Medulla oblongata (tissue), 1 donor: ENCODE measurements at regions not wholly inside any gene's neighbourhood (a gene's known extent, or its start where the extent isn't known, plus 50 kb on each side); places are given as distances from the start of the nearest gene placed in this dataset.

Experiments used
- DNase-seq: peaks from one replicate; pipeline ENCODE4 v3.0.0-alpha.2; 2015; ENCODE audit errors: extremely low spot score

DNA sequence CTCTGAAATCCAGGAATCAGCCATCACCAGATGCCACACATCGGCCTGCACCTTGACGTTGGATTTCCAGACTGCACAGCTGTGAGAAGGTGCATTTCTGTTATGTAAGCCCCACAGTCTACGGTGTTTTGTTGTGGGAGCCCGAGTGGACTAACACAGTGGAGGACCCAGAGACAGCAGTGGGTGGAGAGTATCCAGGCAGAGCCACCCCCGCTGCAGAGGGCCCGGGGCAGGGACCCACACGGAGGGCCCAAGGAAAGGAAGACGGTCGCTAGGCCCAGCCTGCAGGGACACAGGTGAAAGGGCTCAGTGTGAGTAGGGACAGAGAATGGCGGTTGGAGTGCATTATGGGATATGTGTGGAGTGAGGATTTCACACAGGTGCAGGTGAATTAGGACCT is 288.3 kb upstream of the AJAP1 start:
- no peak for DNase-seq

DNA sequence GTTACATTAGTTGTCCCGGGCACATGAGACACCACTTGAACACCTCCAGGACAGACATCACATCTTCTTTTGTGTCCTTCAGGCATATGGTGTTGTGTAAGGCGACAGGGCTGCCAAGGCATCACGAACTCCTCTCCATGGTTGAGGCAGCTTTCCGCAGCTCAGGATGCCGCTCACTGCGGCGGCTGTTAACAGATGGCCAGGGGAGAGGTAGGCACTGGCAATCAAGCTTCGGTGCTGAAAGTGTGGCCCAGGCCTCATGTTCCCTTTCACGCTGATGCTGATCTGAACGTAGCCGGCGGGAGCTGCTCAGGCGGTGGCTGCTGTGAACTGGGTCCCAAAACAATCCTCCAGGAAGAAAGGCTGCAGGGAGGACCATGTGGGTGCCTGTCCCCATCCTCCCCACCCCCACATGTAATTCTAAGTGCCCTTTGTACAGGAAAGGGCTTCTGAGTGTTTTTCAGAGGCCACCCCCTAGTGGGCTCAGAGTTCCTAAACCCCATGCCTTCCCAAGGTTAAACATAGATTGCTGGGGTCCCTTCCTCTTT is 287.1 kb upstream of the AJAP1 start:
- DNase-seq = no peak

DNA sequence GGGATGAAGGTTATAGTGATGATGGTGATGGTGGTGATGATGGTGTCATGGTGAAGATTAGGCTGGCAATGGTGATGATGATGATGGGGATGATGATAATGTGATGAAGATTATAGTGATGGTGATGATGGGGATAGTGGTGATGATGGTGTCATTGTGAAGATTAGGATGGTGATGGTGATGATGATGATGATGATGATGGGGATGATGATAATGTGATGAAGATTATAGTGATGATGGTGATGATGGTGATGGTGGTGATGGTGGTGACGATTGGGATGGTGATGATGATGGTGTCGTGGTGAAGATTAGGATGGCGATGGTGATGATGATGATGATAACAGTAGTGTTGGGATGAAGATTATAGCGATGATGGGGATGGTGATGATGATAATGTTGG is 285.1 kb upstream of the AJAP1 start:
- no peak for DNase-seq

DNA sequence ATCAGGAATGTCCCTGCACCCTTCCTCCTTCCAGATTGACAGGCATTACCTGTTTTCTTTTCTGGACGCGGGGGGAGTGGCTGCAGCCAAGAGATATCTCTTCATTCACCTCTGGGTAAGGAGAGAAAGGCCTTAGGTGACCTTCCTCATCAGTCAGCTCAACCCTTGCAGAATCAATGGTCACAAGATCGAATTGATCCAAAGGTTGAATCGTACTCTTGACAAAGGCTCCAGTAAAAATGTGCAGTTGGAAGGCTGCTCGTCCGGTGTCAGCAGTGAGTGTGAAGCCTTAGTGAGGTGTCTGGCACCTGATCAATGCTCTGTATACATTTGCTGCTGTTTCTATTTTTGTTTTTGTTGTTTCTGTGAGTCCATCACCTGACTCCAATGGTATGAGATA is 282.6 kb upstream of the AJAP1 start:
- no peak for DNase-seq

DNA sequence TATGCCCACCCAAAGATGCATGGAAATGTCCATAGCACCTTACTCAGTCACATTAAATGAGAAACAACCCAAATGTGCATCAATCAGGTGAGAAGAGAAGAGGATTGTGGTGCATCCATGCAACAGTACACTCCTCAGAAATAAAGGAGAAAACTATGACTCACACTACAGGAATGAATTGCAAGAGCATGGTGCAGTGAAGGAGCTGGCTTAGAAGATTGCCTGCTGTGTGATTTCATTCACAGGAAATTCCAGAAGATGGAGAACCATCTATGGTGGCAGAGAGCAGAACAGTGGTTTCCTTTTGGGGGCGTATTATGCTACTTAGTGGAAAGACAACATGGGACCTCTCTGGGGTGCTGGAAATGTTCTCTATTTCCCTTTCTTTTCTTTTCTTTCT is 278.6 kb upstream of the AJAP1 start:
- no peak for DNase-seq

DNA sequence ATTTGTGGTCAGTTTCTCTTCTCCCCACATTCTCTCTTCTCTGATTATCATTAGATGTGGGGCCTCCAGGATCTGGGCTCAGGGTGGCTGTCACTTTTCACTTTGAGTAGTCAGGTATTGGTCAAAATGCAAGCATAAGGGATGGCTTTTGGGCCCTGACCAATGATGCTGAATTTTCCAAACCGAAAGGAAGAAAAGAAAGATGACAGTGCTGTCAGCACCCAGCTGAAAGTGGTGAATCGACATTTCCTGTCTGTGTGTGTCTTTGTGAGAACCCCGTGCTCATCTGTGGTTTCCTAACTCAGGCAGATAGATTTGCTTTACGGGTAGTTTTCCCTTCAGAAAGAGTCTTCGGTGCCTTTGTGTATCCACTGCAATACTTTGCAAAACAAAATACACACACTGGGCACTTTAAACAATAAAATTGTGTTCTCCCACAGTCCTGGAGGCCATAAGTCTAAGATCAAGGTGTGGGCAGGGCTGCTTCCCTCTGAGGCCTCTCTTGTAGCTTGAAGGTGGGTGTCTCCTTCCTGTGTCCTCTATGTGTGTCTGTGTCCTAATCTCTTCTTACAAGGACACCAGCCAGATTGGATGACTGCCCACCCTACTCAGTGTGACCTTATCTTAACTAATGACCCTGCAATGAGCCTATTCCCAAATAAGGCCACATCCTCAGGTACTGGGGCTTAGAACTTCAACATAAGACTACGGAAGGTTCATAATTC is 274.8 kb upstream of the AJAP1 start:
- DNase-seq = no peak

DNA sequence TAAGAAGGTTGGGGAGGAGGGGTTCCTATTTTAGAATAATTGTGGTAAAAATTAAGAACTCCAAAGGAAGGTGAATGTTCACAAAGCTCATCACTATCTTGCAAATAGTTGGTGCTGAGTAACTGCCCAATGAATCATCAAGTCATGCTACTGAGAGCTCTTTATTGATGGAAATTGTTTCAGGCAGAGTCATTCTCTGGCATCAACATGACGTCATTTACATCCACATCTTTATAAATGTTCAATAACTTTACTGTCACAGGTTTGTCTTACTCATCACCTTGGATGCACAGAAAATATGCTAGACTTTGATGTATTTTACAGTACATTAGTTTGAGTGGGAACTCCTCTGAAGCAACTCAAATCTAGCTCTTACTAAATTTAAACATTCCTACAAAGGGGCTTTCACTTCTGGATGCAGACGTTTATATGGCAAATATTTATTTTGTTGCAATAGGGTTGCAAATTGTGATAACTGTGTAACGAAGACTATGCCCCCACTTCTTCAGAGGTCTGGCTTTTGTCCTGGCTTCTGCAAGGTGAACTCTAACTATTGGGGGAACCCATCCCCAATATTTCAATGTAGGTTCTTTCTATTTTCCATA is 273.7 kb upstream of the AJAP1 start:
- no peak for DNase-seq

DNA sequence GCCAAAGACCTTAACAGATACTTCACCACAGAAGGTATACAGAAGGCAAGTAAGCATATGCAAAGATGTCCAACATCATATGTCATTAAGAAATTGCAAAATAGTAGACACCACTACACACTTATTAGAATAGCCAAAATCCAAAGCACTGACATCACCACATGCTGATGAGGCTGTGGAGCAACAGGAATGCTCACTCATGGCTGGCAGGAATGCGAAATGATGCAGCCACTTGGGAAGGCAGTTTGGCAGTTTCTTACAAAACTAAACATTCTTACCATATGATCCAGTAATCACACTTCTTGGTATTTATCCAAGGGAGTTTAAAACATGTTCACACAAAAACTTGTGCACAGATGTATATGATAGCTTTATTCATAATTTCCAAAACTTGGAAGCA is 261.2 kb upstream of the AJAP1 start:
- no peak for DNase-seq

DNA sequence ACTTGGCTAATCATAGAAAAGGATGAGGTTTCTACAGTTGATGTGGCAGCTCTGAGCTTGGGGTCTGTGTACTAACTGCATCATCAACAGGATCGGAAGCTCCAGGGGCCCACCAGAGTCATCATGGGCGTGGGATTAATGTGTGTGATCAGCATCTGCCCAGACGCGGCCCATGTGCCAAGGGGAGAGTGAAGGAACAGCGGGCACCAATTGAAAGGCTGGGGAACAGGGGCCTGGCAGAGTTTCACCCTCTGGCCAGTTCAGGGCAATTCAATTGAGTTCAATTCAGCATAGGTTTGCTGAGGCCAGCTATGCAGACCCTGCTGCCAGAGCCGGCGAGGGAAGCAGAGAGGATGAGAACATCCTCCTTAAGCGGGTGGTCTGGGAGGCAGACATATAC is 260.0 kb upstream of the AJAP1 start:
- no peak for DNase-seq

DNA sequence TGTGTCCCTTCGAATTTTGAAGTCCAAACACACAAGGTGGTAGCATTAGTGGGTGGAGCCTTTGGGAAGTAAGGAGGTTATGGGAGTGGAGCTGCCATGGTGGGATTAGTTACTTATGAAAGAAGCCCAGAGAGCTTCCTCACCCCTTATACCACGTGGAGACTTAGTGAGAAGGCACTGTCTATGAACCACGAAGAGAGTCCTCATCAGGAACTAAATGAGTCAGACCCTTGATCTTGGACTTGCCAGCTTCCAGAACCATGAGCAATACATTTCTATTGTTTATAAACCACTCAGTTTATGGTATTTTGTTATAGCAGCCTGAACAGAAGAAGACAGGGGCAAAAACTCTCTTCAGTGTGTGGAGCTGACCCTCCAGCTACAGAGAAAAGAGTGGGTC is 259.3 kb upstream of the AJAP1 start:
- DNase-seq = no peak

DNA sequence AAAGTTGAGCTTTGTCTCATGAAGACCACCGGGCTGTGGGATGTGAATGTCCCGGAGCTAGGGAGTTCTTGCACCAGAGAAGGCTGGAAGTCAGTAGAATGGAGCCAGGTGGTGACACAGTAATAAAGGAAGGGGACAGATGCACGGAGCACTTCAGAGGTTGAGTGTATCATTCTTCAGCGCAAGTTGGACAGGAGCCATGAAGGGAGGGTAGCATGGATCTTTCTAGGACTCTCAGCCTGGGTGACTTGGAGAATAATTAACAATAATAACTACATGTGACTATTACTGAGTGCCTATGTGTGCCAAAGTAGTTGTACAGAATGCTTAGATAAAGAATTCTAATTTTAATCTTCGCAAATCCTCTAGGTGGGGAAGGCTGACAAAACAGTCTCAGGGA is 258.7 kb upstream of the AJAP1 start:
- no peak for DNase-seq

DNA sequence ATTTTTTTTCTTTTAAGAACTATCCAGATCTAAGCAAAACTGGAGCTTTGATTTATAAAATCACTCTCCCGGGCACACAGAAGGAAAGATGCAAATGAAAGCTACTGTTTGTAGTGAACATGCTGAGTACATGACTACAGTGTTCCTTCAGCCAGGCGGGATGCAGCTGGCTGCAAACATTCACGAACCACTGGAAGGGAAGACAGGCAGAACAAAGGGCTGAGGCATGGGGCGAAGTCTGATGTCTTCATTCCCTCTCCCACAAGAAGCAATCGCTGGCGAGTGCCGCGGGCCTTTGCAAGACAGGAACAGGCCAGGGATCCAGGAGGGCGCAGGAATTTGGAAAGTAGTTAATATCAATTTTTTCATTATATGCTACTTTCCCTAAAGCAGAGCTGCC is 257.9 kb upstream of the AJAP1 start:
- DNase-seq = peak; percentile 37

DNA sequence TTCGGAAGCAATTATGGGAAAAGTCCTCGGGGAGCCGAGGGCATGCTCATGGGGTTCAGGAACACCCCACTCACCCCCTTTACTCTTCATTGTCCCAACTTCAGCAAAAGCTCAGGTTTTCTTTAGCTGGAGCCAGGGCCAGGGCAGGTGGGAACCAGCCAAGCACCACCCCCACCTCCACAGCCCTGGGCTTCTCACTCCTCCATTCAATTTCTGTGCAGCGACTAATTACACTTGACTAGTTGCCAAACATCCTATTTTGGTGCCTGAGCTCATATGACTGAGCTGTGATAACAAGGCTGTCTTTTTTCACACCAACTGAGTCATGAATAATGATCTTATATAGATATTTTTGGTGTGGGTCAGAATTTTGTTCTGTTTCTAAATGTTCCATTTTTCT is 257.2 kb upstream of the AJAP1 start:
- DNase-seq = no peak

DNA sequence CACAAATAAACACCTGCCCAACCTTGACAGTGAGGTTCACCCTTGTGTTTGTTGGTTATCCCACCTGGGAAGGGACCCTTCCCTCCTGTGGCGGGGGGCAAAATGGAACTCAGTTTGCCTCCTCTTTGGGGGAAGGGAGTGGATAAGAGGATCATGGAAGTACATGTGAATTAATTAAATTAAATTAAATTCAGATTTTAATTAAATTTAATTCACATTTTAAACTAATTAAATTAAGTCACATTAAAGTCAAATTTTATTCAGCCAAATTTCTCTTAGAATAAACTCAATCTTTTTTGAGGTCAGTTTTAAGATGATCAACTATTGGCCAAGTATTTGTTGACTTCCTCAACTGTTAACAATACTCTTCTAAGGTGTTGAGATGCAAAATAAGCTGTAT is 252.4 kb upstream of the AJAP1 start:
- DNase-seq = no peak

DNA sequence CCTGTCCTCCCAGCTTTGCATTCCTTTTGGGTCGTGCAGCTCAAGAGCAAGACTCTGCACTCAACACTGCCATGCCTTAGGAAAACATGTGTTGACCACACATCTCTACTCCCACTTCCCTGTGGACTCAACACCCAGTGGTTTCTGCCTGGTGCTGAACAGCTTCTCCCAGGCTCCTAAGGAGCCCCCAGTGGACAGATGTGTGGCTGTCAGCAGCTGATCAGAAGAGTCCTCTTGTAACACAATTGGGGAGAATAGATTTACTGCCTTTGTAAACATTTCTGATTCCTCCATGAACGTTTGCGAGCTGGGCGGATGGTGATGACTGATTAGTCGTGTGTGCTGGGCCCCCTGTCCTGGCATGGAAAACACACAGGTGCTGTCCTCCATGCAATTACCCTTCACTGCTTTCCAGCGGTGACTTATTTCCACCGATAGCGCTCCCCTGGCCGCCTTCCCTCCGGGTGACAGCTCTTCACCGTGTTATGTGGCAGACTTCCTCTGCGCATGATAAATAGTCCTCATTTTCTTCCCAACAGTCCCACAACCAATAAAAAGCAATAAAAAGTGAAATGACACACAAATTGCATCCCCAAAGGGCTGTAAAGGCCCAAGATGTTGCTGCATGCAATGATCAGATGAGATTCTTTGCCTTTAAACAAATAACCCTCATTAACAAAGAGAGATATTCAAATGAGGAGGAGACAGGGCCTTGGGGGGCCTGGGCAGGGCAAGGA is 249.4 kb upstream of the AJAP1 start:
- no peak for DNase-seq

DNA sequence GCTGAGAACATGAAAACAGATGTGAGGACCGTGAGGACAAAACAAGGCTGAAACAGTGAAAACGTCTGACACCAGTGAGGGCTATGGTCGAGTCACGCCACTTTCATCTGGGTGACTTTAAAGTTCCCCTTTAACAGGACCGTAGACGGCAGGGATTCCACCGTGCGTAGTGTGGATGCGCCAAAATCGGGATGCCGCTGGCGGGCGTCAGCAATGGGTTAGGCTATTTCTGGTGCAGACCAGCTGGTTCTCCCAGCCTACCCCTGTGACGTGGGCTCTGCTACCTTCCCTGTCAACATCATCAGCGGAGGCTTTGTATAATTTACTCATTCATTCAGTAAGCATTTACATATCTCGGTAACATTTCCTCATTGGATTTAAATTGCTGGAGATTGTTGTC is 246.6 kb upstream of the AJAP1 start:
- DNase-seq = no peak

DNA sequence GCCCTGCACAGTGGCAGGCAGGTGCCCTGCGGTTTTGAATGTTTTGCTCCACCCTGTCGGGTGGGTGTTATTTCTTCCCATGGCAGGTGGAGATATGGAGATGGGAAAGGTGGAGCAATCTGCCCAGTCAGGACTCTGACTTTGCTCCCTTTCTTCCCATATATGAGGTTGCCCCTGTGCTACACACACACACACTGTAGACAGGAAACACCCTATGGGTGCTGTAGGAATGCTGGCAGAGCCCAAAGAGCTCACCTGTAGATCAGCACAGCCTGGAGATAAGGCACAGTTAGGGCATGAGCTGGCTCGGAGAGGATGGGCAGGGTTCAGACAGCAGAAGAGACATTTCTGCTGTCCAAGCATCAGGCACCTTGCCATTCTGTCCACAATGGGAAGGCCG is 246.0 kb upstream of the AJAP1 start:
- DNase-seq = no peak

DNA sequence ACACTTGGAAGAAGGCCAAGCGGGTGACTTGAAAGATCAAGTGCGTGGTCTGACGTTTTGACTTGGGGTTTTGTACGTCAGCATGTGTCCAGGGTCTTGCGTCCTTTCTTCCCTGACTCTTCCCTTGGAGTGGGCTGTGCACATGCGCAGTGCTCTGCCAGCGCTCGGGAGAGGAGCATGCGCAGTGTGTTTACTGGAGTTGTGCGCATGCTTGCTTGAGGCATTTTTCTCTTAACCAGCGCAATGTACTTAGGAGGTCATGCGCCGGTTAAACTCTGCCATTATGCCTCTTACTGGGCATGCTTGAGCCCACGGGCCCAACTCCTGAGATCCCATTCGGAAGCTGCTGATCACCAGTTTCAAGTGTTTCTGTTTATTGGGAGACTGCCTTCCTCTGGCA is 242.5 kb upstream of the AJAP1 start:
- DNase-seq = no peak

DNA sequence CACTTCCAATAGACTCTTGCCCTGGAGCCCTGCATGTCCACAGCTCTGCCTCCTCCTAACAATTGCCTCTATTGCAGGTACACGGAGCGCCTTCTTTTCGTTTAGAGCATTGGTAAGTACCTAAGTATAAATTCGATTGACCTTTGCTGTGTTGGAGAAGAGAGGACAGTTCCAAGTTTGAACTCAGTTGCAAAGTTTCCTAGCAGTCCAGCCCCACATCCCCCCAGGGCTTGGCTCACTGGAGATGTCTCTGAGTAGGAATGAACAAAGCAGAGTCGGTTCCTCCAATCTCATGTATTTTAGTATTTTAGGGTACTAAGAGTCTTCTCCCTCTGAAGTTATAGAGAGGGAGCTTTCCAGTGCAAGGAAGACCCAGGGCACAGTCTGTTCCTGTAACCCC is 238.9 kb upstream of the AJAP1 start:
- DNase-seq = no peak

DNA sequence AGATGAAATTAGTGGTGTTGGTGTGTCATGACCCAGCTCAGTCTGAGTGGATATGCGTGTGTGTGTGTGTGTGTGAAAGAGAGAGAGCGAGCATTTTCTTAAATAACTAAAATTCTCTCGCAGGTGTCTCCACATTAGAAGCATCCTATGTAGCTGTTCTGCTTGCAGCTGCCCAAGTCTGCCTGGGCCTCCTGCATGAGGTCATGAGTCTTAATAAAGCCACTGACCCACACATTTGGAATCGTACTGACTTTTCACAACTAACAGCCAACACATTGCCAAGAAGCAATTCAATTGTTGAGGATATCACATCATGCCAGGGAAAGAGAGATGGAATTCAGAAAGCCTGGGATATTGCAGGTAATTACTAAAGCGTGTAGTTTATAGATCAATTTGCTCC is 238.2 kb upstream of the AJAP1 start:
- DNase-seq = no peak

DNA sequence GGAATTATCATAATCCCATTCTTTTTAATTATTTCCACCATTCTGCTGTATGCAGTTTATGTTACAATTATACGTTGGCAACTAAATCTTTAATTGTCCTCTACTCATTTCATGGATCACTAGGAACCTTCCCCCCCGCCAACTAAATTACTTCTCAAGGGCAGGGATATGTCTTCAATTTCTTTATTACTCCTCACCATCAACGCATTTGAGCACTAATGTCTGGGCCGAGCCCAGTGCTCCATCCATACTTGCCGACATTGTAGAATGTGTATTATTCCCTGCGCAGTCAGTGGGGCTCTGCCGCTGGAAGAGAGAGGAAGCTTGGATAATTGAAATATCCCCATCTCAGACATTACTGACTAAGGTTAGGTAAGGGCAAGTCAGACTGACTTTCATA is 236.4 kb upstream of the AJAP1 start:
- DNase-seq = no peak

DNA sequence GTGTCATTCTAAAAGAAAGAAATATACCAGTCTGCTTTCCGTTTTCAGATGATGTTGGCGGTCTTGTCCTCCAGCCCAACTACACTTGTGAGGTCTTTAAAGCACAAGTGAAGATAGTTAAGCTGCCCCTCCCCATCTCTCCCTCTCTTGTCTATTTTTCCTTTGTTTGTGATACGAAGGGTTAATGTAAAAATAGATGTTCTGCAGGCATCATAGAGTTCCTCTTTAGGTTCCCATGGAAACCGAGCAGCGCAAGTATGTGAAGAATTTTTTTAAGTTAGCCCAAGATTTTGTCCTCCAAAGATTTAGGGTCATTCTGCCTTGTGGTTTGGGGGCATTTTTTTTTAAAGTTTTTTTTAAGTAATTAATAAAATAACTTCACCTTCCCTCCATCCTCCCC is 232.4 kb upstream of the AJAP1 start:
- DNase-seq = no peak
